HFF-Myc (cell line): ENCODE measurements at regions not wholly inside any gene's neighbourhood (a gene's known extent, or its start where the extent isn't known, plus 50 kb on each side); places are given as distances from the start of the nearest gene placed in this dataset.

Source experiments
- DNase-seq: peaks from one replicate; pipeline ENCODE4 v3.0.0-alpha.2; 2011; ENCODE audit warnings: low read depth; ENCODE audit errors: extremely low read depth
- H3K4me3 ChIP-seq: replicated peaks from 2 replicates; pipeline ENCODE4 v1.5.1; 2011; ENCODE audit warnings: low read depth, mild to moderate bottlenecking, control low read depth, low read length
- TF ChIP-seq, protein P1 (sequence below): IDR thresholded peaks from 2 replicates; pipeline ENCODE4 v1.5.1; 2012; ENCODE audit warnings: mild to moderate bottlenecking, low read depth, low read length, control low read depth; ENCODE audit errors: missing control alignments

DNA sequence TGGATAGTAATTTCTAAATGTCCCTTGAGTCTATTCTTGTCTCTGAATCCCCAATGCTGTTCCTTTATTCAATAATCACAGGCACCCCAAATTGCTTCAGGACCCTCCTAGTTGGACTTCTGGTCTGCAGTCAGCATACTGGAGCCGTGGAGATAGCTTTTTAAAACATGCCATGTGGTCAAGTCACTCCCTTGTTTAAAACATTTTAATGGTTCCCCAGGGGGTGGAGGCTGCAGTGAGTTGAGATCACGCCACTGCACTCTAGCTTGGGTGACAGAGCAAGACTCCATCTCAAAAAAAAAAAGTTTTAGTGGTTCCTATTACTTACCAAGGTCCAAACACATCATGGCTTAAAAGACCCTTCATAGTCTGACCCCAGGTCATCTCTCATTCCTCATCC lies 220.3 kb downstream of the ADAMTS15 start:
- TF ChIP-seq, protein P1, sequence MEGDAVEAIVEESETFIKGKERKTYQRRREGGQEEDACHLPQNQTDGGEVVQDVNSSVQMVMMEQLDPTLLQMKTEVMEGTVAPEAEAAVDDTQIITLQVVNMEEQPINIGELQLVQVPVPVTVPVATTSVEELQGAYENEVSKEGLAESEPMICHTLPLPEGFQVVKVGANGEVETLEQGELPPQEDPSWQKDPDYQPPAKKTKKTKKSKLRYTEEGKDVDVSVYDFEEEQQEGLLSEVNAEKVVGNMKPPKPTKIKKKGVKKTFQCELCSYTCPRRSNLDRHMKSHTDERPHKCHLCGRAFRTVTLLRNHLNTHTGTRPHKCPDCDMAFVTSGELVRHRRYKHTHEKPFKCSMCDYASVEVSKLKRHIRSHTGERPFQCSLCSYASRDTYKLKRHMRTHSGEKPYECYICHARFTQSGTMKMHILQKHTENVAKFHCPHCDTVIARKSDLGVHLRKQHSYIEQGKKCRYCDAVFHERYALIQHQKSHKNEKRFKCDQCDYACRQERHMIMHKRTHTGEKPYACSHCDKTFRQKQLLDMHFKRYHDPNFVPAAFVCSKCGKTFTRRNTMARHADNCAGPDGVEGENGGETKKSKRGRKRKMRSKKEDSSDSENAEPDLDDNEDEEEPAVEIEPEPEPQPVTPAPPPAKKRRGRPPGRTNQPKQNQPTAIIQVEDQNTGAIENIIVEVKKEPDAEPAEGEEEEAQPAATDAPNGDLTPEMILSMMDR: no peak

DNA sequence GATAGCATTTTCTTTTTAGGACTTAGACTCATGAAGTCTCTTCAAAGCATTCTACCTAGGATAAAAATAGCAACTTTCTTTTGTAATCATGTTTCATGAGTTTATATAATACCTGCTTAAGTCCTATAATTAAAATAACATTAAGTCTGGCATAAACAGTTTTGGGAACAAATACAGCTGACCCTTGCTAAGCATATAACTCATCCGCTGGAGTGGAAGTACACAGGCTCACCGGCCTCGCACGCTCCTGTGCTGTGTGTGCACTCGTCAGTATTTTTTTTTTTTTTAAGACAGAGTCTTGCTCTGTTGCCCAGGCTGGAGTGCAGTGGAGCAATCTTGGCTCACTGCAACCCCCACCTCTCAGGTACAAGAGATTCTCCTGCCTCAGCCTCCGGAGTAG lies 221.8 kb downstream of the ADAMTS15 start:
- H3K4me3 ChIP-seq: no peak overlapping the region
- no peak for DNase-seq
- TF ChIP-seq, protein P1: no peak

More for the DNA sequence above, 220.3 kb downstream of the ADAMTS15 start:
- DNase-seq: no peak
- no peak overlapping the region for H3K4me3 ChIP-seq

DNA sequence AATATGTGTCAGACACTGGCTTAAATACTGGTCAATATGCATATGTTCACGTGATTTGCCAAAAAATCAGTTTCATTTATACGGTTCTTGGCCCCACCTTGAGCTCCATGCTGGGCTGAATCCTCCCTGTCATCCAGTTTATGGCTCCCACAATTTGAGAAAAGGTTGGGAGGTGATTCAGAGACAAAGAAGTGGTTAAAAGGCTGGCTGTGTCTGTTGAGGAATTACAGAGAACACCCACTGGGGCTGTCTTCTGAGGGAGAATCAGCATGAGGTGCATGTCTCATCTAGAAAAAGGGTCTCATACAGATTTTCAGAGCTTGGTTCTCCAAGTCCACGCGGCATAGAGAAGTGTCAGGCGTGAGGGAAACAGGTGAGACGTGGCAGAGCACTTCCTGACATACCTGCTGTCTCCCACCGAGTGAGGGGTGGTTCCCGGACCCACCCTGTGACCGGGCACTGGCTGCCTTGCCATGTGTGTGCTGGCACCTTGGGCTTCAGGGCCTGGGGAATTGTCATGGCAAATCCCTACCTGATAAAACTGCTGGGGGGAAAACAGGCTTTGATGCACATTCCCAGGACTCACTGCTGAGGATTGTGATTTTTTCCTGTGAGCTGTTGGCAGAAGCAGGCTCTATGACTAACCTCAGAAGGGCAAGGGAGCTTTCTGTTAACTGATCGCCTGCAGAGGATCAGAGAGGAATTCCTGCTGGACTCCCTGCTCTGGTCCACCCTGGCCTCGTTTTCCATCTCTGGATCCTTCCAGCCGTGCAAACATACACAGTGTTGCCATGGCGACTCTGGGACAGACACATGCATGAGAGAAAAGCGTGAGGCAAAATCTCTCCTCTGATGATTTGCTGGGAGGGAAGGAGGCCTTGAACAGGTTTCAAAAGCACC lies 223.6 kb downstream of the ADAMTS15 start:
- DNase-seq: no peak
- TF ChIP-seq, protein P1: no peak
- no peak overlapping the region for H3K4me3 ChIP-seq

DNA sequence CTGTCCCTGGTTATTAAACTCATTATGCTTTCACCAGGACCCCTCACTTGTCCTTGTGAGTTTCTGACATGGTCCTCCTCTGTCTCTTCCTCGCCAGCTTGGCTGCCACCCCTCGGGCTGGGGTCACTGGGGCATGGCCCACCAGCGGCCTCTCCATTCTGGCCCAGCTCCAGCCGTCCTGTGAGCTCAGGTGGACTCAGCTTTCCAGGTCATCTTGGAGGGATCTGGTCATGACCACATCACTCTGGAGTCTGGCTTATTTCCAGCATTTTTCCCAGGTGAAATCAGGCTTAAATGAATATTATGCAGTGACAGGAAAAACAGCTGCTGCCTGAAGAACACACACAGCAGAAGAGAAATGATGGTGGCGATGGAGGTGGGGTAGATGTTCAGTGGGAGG lies 224.5 kb downstream of the ADAMTS15 start:
- H3K4me3 ChIP-seq: no peak overlapping the region
- TF ChIP-seq, protein P1: no peak
- no peak for DNase-seq

DNA sequence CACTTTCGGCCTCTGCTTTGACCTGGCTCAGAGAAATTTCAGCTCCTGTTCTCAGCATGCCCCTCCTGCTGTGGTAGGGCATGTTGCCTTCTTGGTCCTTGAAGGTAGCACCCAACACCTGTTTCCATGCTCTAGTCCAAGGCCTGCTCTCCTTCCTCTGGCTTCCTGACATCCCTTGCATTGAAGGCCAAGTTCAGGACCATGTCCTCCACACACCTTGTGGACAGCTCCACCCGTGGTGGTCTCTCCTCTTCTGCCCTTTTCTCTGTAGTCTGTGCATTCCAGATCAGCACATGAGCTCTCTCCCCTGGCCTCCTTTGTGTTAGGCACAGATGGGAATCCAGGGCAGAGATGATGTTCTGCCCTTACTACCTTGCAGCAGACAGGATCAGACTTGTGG lies 225.3 kb downstream of the ADAMTS15 start:
- TF ChIP-seq, protein P1: no peak
- DNase-seq: no peak
- no peak overlapping the region for H3K4me3 ChIP-seq

DNA sequence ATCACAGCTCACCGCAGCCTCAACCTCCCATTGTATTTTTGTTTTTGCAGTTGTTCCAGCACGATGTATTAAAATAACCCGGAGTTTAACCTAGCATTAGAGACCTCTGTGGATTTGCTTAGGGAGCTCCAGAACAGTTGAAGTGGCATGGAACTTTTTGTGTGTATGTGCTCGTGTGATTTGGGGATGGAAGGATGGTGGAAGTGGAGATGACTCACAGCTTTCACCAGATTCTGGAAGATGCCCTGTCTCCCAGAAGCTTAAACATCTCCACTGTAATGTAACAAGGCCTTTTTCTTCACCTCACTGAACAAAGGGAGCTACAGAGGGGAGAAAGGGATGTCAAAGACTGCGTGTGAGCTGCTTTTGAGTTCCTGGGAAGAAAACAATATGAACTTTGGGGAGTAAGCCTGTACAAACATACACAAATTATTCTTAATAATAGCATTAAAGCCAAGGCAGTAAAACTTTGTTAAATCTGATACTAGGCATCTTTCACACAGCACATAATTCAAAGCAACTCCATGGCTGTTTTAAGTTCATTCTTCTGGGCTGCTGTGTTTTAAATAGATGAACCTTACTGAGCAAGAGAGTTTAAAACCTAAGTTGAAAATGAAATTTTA lies 226.4 kb downstream of the ADAMTS15 start:
- TF ChIP-seq, protein P1: no peak
- no peak overlapping the region for H3K4me3 ChIP-seq
- DNase-seq: no peak
